ENCODE measurements at regions not wholly inside any gene's neighbourhood (a gene's known extent, or its start where the extent isn't known, plus 50 kb on each side); places are given as distances from the start of the nearest gene placed in this dataset.

GRCh38 chr20:57894522-57894921 lies 184.7 kb upstream of the PMEPA1 start:
- no peak for DNase-seq
- Histone ChIP-seq H3K9me3 (replicated peaks in 1 of 3) (no peaks in the 10 kb centered on the region), H3K27ac (no peak overlapping the region), H3K4me1 (replicated peaks in 1 of 2) (no peaks in the 10 kb centered on the region), H3K27me3 (no peaks in the 10 kb centered on the region), H3K36me3 (replicated peaks in 1 of 2) (no peaks in the 10 kb centered on the region), H3K4me3 (no peak overlapping the region)
- TF ChIP-seq POLR2A (IDR thresholded peaks at IDR 0.05) (no peak), CTCF (IDR thresholded peaks at IDR 0.05) (no peak)
- intact Hi-C loops (cut with DNase I) = no loop called here

- intact Hi-C loops (cut with DNase I) = no loop called here
- H3K4me3 ChIP-seq = no peak overlapping the region
- H3K4me1 ChIP-seq (replicated peaks in 1 of 2) = no peaks in the 10 kb centered on the region
- no peak overlapping the region for H3K27ac ChIP-seq
- H3K36me3 ChIP-seq (replicated peaks in 1 of 2) = no peaks in the 10 kb centered on the region
- no peak for TF ChIP-seq CTCF (IDR thresholded peaks at IDR 0.05)
- no peak for TF ChIP-seq POLR2A (IDR thresholded peaks at IDR 0.05)
- 73 to 81% (median 79%) methylated on average over 10 of the region's 10 CpGs for WGBS, 4 donors
- H3K9me3 ChIP-seq (replicated peaks in 1 of 3) = no peaks in the 10 kb centered on the region
- H3K27me3 ChIP-seq = no peaks in the 10 kb centered on the region
- DNase-seq = no peak
Observed at GRCh38 chr20:57894096-57894495, 184.3 kb upstream of the PMEPA1 start.

- no peaks in the 10 kb centered on the region for H3K9me3 ChIP-seq (replicated peaks in 1 of 3)
- WGBS, 4 donors = 74 to 83% (median 76%) methylated on average over 14 to 16 of the region's 16 CpGs
- DNase-seq = peak in 1 of 7 donors; percentile 60
- no peaks in the 10 kb centered on the region for H3K4me1 ChIP-seq (replicated peaks in 1 of 2)
- no peak overlapping the region for H3K27ac ChIP-seq
- H3K27me3 ChIP-seq = no peaks in the 10 kb centered on the region
- no peaks in the 10 kb centered on the region for H3K36me3 ChIP-seq (replicated peaks in 1 of 2)
- TF ChIP-seq CTCF (IDR thresholded peaks at IDR 0.05) (no peak), POLR2A (IDR thresholded peaks at IDR 0.05) (no peak)
- H3K4me3 ChIP-seq = no peak overlapping the region
- intact Hi-C loops (cut with DNase I) = no loop called here
Observed at GRCh38 chr20:57893366-57893999, 183.7 kb upstream of the PMEPA1 start.

GRCh38 chr20:57892471-57892870 lies 182.7 kb upstream of the PMEPA1 start:
- intact Hi-C loops (cut with DNase I) = no loop called here

More at GRCh38 chr20:57892471-57892870, 182.7 kb upstream of the PMEPA1 start:
- Histone ChIP-seq H3K4me3 (no peak overlapping the region), H3K27me3 (no peaks in the 10 kb centered on the region), H3K36me3 (replicated peaks in 1 of 2) (no peaks in the 10 kb centered on the region), H3K4me1 (replicated peaks in 1 of 2) (no peaks in the 10 kb centered on the region), H3K27ac (no peak overlapping the region), H3K9me3 (replicated peaks in 1 of 3) (no peaks in the 10 kb centered on the region)
- TF ChIP-seq CTCF (IDR thresholded peaks at IDR 0.05) = no peak
- TF ChIP-seq POLR2A (IDR thresholded peaks at IDR 0.05) = no peak
- WGBS, 4 donors = 58 to 85% (median 79%) methylated on average over 8 to 10 of the region's 10 CpGs
- DNase-seq = no peak
